Forelimb muscle (tissue), 1 donor: ENCODE measurements at regions not wholly inside any gene's neighbourhood (a gene's known extent, or its start where the extent isn't known, plus 50 kb on each side); places are given as distances from the start of the nearest gene placed in this dataset.

Experiments used
- DNase-seq: peaks from one replicate; pipeline ENCODE4 v3.0.0-alpha.2; 2013; ENCODE audit warnings: low read depth

DNA sequence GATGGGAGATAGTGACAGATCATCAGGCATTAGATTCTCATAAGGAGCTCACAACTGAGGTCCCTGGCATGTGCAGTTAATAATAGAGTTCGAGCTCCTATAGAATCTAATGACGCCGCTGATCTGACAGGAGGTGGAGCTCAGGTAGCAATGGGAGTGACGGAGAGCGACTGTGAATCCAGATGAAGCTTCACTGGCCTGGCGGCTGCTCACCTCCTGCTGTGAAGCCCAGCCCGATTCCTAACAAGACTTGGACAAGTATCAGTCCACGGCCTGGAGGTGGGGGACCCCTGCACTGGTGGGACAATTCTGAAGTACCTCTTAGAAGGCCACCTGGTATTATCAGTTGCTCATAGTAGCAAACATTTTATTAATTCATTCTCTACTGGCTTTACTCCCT, 377.9 kb upstream of the ITGA1 start:
- DNase-seq, result no peak

DNA sequence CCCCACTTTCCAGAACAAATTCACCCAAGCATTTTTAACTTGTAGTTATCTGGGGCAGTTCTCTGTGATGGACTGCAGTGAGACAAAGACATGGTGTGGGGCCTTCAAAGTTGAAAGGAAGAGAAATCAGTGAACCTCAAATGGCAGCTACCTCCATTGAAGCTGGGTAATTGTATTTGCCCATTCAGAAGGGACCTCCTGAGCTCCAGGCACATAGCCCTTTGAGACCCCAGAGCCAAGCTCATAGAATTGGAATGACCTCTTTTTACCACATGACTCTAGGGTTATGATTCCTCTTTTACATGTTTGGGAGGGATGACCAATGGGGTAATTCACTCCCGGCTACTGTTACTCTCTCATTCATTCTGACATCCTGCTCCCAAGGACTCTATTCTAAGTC, 368.4 kb upstream of the ITGA1 start:
- no peak for DNase-seq

DNA sequence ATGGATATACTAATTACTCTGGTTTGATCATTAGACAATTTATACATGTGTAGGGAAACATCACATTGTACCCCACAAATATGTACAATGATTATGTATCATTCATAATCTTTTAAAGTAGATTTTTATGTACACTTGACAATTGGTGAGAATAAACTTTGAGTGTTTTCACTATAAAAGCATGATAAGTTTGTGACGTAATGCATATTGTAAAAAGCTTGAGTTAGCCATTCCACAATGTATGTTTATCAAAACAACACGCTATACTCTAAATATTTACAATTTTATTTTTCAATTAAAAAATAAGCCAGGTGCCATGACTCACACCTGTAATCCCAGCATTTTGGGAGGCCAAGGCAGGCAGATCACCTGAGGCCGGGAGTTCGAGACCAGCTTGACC, 360.1 kb upstream of the ITGA1 start:
- no peak for DNase-seq

DNA sequence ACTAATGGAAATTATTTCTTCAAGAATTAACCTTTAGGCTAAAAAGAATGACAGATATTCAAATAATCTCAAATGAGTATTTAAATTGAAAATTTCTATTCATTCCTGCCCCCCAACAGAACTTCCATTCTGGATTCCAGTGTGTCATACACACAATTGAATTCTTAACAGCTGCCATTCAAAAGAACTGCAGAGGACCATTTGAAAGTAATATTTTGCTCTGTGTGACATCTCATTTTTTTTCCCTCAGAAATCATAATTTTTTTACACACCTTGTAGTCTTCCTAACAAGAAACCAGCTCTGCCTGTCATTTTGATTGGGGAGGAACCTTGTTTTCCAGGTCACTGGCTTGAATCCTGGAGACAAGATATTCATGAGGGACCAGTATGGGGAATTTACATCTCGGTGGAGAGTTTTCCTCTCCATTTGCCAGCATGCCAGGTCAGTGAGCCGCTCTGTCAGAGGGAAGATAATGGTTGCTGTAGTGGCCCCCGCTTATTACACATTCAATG, 358.7 kb upstream of the ITGA1 start:
- DNase-seq, result no peak

DNA sequence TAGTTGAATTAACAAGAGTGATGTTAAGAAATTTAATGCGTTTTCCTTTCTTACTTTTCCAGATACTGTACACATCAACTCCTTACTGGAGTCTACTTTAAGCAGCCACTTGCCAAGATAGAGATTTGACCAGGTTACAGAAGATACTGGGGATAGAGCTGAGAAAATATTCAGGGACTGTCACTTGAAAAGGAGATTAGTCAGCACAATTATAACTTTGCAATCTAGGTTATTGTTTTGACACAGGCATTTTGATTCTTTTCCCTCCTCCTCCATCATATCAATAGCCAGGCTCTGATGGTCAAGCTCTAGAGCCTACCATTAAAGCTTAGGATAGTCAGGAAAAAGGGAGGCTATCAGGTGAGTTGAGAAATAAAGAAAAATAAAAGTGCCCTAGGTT, 345.9 kb upstream of the ITGA1 start:
- no peak for DNase-seq

DNA sequence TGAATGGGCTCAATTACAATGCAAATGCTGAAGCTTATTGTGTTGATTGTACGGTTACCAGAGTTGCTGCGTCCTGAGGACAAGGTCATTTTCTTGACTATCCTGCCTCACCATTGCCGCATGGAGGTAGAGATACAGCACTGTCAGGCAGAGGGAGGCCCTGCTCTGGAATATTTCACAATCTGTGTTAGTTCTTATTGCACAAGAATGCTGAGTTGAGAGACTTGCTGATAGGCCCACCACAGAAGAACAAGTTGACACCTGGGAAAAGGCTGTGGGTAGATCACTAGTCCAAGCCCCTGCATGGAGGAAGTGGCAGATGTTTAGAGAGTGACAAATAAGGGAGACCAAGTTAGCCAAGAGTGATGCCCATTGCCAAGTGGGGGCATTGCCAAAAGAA, 344.5 kb upstream of the ITGA1 start:
- DNase-seq, result no peak

DNA sequence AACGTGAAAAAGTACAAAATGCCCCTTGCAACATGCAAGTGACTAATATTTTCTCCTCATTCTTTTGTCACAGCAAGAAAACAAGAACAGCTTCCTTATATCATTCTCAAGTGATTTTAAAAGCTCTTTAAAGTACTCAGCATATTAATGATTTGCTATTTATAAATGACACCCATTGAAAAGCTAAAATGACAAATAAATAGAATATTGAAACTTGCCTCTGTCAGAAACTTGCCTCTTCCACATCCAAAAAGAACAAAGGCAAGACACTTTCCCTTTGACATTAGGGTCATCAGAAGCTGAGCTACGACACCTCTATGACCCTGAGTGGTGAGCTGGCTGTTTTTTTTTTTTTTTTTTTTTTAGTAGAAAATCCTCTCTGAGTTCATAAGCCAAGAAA, 339.6 kb upstream of the ITGA1 start:
- DNase-seq, result no peak

DNA sequence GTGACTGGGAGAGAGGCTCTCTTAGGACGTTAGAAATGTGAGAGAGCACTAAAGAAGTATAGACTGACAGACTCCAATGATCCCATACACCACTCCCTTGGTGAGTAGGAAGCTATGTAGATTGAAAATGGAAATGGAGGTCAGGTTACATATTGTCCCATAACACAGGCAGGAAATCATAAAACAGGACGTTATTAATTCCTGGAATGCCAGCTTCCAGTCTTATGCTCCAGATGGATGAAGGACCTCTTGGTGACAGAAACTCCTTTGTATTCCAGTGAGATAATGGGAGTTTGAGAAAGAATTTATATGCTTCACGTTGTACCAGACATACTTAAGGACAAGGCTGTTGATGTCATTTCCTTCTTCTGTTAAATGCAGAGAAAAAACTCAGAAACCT, 338.2 kb upstream of the ITGA1 start:
- no peak for DNase-seq

DNA sequence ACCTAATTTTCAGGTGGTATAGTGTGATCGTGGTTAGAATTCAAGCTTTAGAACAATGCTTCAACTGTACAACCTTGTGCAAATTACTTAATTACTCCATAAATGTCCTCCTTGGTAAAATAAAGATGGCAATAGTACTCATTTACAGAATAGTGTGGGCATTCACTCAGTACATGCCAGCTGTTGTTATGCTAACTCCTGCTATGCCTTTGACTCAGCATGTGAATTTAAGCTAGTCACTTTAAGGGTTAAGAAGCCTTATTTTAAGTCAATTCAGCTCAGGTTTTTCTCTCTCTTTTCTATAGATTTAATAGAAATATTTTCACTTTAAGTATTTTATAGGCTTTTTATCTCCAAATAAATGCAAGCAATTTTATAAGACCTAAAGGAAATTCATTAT, 335.6 kb upstream of the ITGA1 start:
- no peak for DNase-seq

DNA sequence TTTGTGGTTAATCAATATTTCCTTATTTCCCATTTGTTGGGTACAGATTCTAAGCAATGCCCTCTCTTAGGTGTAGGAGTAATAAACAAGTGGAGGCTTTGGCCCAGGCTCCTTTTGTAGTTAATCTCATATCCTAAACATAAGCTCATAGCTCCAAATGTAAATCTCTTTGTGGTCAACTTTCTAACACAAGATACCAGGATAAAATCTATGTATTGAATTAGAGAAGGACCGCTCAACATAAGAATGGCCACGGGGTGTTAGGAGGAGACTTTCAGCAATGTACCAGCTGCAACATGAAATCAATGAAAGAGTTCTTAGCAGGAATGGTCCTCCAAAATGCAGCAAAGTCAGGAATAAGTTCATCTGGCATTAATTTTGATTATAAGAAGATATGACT, 334.5 kb upstream of the ITGA1 start:
- no peak for DNase-seq

DNA sequence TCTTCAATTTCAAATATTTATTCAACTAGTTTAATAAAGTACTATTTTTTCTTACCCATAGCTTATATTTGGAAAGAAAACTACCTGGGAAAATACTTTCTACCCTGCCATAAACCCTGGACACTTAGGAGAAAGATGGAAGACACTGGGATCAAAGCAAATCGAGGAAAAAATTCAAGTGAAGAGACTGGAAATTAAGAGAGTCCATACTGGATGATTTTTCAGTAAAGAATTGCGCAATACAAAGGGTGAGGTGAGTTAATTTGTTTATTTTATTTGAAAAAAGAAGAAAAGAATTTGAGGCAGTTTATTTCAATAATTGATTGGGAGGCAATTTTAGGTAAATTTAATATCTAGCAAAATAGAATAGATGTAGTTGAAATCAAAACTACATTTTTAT, 331.8 kb upstream of the ITGA1 start:
- DNase-seq, result no peak

DNA sequence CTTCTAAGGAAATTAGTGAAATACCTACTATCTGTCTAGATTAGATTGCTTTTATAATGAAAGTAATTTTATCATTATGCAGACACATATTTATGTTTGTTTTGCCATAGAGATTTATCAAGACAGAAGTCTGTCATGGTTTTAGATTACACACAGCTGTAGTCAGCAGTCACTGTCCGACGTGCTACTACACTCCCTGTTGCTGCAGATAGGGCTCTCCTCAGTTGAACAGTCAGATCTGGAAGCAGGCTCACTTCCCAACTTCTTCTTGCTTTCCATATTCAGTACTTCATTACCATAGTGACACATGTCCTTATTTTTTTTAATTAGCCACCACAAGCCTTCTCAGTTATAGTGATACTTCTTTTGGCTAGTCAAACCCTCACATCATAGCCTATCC, 329.9 kb upstream of the ITGA1 start:
- DNase-seq, result no peak

DNA sequence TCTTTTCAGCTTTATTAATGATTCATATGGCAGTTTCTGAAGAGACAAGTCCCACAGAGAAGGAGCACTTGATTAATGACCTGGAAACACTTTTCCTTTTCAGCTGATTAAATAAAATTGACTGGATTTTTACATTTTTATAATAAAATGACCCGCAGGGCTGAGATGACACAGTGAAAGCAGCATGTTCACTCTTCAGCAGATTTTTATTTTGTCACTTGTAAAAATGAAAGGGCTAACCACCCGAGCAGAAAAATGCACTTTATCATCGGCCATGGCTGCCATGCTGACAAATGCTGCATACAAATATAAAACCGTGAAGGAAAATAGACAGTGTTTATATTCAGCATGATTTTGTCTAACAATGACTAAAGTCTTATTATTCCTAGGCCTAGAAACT, 321.6 kb upstream of the ITGA1 start:
- DNase-seq, result no peak

DNA sequence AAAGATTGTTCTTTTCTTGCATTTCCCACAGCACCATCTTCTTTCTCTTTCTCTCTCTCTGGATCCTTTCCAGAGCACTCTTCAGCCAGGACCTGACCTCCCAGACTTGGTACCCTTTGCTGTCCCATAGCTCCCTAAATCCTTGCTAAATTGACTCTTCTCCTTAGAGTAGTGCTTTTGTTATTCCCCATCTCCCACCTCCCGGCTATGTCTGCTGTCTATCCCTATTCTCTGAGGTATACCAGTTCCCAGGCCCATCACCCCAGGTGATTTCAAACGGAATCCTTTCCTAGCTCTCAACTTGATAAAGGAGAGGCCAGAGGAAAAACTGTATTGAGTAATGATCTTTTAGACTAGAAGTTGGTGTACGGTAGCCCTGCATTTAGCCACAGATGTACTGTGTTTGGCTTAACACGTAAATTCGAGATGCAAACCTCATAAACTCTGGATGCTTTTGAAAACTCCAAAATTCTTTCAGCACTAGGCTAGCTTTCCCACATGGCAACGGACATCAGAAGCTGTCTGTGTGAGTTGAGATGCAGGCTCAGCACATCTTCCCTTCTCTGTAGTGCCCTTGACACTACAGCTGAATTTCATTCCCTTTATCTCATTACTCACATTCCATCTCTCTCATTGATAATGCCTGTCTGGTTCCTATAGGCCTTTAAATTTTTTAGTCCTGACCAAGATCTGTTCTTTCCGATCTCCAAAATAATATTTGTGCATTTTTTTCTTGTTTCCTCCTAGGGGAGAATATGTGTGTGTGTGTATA, 320.8 kb upstream of the ITGA1 start:
- no peak for DNase-seq

DNA sequence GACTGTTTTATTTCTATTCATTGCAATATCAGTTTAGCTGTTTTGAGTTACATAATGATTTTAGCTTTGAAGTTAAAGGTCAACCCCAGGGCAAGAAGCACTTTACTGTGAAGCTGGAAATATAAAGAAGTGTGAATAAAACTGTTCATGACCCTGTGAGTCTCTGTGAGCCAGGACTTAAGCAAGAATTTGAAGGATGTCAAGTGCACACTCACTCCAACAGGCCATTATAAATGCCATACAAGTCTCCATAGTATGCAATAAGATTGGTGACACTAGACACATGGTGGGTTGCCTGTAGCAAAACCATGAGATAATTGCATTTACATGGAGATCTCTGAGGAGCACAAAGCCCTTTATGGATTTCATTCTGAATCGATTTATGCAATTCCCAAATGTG, 318.7 kb upstream of the ITGA1 start:
- DNase-seq, result no peak

DNA sequence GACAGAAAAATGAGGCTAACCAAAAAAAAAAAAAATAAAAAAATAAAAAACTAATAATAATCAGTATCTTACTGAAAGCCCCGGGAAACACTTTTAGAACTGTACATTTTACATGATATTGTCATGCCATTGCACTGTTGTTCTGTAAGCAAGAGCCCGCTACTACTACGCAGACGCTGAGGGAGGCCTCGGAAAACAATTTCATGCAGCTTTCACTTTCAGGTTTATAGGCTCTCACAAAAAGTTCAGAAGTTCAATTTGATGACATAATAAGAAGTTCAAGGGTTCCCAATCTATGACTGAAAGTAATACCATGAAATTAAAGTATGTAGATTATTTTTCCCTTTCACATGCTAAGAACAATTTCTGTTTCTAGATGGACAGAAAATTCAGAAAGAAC, 318.3 kb upstream of the ITGA1 start:
- no peak for DNase-seq

DNA sequence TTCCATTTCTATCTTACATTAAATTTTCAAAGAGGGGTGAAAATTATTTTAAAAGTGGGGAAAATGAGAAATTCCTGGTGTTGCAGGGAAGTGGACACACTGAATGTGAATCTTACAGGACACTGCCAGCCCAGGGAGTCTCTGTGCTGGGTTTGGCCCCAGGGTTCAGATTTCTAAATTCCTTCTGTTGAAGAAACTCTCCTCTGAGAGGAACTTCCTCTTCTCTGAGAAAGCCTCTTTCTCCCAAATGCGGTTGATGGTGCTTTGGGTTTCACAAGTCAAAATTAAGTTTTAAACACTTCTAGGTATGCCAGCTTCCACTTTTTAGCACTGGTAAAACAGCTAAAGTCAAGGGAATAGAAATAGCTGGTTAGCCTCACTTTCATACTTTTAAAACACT, 317.9 kb upstream of the ITGA1 start:
- DNase-seq, result no peak

DNA sequence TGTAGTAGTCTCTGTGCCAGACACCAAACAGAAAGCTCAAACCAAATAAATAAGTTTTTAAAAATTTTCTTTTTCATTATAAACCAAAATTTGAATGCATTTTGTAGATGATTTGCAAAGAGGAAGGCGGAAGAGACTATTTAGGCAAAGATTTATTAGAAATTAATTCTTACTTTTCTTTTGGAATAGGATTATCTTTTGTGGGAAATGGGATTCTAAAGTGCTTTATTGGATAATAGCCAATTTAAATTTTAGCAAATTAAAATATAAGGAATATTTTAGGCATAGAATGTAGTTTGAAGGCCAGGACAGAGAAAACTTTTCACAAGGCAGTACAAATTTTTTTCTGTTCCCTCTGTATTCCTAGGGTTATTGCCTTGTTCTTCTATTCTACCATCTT, 311.4 kb upstream of the ITGA1 start:
- DNase-seq, result no peak

DNA sequence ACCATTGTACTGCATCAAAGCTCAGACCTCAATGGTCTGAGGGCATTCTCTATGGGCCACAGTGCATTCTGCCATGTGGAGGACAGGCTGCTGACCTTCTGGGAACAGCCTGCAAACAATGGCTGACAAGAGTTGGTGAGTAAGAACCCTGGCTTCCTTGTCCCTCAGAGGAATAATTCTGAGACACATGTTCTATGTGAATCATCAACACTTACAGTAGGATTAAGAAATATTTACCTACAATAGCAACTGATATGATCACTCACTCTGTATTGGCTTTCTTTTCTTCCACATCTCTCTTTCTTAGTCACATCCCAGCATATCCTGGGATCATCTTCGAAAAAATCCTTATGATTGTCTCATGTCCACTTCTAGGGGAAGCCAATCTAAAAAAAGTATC, 306.5 kb upstream of the ITGA1 start:
- no peak for DNase-seq

DNA sequence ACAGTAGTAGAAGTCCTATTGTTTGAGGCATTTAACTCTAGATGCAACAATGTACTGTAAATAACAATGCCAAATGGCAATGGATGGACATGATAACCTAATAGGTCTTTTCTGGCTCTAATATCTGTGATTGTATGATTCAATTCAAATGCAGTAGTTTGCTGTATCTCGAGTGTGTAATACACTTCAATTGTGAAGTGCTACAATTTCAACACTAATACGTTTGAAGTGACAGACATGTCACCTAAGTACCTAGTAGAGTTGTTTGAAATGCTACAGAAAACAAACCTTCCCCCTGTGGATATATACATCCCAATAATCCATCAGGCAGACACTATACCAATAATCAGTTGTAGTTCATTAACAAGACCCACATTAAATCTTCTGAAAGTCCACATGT, 305.9 kb upstream of the ITGA1 start:
- DNase-seq, result no peak

DNA sequence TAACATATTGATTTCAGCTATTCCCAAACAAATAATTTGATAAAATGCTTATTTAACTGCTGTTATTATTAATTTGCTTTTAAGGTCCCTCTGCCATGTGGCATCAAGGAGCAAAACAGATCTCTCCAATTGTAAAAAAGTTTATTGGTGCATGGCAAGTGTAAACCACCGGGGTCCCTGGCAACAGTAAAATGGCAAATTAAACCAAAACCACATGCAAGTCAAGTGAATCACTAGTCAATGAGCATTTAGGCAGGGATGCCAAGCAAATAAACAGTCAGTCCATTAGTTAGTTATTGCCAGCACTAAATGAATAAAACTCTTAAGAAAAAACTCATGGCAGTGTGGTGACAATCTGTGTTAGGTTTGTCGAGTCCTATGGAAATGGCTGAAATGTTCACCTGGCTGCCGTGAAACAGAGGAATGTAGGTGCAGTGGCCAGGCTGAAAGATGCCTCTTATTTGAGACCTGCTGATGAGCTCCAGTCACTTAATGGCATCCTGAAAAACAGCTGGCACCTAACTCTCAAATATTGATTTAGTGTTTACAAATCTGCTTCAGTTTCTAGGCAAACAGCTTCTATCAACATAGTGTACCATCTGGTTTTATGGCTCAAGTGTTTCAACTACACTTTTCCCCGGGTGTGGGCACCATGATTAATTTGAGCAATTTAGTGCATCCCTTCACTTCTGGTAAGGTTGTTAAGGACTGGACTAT, 296.5 kb upstream of the ITGA1 start:
- DNase-seq, result no peak

DNA sequence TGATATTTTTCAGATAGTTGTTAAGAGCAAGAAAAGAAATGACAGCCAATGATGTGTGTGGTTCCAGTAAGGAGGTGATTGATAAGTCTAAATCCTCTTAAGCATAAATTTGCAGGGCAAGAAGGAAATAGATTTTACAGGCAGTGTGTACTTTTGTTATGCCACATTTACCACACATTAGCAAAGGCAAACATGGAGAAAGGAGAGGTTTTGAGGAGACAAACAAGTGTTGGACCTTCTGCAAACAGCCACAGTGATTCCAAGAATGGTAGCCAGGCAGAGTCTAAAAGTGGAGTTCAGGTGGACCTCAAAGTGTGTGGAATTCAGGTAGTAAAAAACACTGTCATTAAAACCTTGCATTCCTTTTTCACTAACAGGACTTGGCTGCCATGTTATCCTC, 295.9 kb upstream of the ITGA1 start:
- DNase-seq, result no peak

DNA sequence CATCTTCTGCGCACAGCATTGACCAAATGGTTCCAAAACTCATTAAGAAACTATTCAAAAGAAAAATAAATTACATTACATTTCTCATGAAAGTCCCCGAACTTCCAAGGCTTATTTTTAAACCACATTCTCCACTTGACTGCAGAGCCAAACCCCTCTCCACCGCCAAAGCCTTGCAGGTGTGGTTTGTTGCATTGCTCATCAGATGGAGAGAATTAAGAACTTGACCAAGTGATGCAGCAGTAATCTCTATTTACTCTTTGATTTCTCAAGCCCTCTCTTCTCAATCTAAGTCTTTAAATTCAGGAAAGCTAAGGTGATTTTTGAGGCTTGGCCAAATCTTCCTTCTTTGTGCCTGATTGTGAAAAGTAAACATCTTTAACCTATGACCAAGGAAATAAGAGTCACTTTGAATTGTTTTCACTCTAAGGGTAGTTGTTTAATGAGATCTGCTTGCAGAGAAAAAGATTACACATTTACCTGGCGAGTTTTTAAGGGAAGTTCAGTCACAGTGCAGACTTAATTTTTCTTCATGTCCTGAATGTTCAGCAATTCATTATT, 290.5 kb upstream of the ITGA1 start:
- no peak for DNase-seq
